Epithelial cell of proximal tubule (primary cell): ENCODE measurements at regions not wholly inside any gene's neighbourhood (a gene's known extent, or its start where the extent isn't known, plus 50 kb on each side); places are given as distances from the start of the nearest gene placed in this dataset.

ENCODE experiments used
- DNase-seq: peaks from one replicate; pipeline ENCODE4 v3.0.0-alpha.2; 2011; ENCODE audit warnings: low read depth
- H3K4me3 ChIP-seq: 2 replicates; pipeline ENCODE4 v1.5.1; 2011; ENCODE audit warnings: low read depth, mild to moderate bottlenecking, low read length
- TF ChIP-seq, protein P1 (sequence below): conservative IDR thresholded peaks from 2 replicates; pipeline ENCODE4 v1.5.1; 2012; ENCODE audit warnings: low read depth, mild to moderate bottlenecking, low read length

DNA sequence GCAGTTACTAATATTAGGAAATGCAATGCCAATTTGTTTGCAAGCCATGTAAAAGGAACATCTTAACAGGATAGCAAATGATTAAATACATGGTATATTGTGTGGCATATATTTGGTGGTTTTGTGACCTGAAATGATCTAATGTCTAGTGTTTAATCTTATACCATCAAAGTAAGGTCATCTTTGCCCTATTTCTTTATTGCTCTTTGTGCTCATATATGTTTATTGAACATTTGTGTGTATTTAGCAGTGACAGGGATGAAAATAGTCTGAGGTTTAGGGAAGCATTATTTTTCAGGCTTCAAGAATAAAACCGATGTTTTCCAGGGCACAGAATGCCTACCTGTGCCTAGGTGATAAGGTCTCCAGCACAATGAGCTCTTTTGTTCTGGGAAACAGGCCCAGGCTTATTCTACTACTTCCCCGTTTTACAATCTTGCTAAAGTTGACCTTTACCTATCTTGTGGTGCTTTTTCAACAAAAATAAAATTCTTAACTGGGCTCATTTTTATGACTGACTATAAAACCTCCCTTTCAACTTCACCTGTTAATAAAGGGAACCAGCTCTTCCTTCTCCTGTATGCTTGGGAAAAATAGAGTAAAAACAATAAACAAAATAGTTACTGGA is 105.6 kb upstream of the ANKH start:
- H3K4me3 ChIP-seq, result no peak overlapping the region
- TF ChIP-seq, protein P1, sequence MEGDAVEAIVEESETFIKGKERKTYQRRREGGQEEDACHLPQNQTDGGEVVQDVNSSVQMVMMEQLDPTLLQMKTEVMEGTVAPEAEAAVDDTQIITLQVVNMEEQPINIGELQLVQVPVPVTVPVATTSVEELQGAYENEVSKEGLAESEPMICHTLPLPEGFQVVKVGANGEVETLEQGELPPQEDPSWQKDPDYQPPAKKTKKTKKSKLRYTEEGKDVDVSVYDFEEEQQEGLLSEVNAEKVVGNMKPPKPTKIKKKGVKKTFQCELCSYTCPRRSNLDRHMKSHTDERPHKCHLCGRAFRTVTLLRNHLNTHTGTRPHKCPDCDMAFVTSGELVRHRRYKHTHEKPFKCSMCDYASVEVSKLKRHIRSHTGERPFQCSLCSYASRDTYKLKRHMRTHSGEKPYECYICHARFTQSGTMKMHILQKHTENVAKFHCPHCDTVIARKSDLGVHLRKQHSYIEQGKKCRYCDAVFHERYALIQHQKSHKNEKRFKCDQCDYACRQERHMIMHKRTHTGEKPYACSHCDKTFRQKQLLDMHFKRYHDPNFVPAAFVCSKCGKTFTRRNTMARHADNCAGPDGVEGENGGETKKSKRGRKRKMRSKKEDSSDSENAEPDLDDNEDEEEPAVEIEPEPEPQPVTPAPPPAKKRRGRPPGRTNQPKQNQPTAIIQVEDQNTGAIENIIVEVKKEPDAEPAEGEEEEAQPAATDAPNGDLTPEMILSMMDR, result no peak
- no peak for DNase-seq

DNA sequence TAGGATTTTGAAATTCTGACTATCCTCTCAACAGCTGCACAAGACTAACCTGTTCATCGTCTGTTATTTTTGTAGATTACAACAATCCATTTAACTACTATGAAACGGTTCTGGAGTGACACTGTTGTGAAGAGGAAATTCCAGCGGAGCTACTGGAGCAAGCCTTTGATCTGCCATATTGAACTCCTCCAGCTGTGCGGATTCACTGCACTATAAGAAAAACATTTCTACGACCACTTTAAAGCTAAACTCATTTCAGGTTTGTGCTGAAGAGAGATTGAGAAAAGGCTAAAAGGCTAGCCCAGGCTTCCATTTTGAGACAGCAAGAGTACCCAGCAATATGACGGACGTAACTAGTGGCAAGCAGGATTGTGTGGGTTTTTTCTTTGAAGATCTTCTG is 104.9 kb upstream of the ANKH start:
- TF ChIP-seq, protein P1, result no peak
- H3K4me3 ChIP-seq, result no peak overlapping the region

DNA sequence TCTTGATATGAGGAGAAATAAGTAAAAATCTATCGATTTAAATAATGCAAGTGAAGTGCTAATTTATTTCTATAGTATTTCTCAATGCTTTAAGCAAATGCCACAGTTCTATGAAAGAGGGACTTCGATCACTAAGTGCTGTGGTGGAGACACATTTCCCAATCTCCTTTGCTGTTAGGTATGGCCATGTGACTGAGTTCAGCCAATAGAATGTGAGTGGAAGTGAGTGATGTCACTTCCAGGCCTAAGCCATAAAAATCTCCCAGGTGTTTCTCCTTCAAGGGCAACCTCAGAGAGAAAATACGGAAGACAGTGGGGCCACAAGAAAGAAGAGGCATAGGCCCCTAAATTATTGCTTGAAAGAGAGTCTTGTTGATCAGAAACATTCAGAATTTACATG is 100.3 kb upstream of the ANKH start:
- no peak overlapping the region for H3K4me3 ChIP-seq
- TF ChIP-seq, protein P1, result no peak
- no peak for DNase-seq

More for the DNA sequence above, 104.9 kb upstream of the ANKH start:
- no peak for DNase-seq

DNA sequence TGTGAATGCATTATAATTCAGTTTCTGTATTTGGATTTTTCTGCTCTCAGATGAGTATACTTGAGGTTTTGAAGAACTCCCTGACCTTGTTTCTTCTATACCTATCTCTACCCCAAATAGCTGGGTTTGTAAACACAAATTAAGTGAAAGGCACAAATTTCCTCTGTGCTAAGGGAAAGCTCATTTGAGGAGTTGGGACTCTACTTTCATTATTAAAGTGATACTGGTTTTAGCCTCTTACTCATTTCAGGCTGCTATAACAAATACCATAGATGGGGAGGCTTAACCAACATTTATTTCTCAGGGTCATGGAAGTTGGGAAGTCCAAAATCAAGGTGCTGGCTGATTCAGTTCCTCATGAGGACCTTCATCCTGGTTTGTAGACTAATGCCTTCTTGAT is 97.2 kb upstream of the ANKH start:
- TF ChIP-seq, protein P1, result no peak
- no peak overlapping the region for H3K4me3 ChIP-seq
- no peak for DNase-seq

DNA sequence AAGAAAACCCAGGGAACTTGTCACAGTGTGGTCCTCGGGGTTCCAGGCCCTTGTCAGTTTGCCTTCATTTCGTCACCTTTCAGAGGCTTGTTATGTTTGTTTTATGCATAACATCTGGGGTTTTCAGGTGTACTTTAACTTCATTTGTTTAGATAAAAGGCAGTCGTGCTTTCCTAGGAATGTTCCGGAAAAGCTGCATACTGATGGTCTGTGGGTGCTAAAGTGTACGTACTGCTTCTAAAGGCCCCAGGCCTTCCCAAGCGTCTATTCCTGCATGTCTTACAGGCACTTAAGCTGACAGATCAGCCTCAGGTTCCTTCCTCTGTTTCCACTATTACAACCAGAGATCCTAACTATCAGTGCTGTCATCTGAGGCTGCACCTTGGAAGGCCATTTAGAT is 95.6 kb upstream of the ANKH start:
- H3K4me3 ChIP-seq, result no peak overlapping the region
- TF ChIP-seq, protein P1, result no peak
- no peak for DNase-seq

DNA sequence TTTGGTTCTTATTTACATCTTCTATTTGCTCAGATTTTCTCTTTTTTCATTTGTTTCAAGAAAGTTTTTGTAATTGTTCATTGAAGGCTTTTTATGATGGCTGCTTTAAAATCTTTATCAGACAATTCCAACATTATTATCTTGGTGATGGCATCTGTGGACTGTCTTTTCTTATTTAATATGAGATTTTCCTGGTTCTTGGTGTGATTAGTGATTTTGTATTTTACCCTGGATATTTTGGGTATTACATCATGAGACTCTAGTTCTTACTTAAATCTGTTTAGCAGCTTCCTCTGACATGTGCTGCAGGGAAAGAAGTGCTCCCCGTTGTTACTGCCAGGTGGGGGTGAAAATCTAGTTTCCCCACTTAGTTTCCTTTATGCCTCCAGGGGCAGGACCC is 94.2 kb upstream of the ANKH start:
- H3K4me3 ChIP-seq, result no peak overlapping the region
- TF ChIP-seq, protein P1, result no peak
- no peak for DNase-seq

DNA sequence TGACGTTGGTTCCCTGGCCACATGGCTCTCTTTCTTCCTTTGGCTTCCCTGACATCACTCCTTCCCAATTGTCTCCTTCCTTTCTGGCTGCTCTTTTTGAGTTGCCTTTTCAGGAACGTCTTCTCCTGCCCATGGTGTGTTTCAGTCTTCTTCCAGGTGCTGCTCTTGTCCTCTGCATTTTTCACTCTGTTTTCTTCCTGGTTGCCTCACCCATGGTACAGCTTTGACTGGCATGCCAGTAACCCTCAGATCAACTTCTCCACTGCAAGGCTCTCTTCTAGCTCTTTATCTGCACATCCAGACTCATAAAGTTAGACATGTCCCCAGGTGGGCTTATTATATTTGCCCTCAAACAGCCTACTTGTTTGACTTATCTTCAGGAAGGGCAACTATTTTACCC is 91.0 kb upstream of the ANKH start:
- TF ChIP-seq, protein P1, result no peak
- H3K4me3 ChIP-seq, result no peak overlapping the region
- no peak for DNase-seq
